GM12878 (cell line): ENCODE measurements at regions not wholly inside any gene's neighbourhood (a gene's known extent, or its start where the extent isn't known, plus 50 kb on each side); places are given as distances from the start of the nearest gene placed in this dataset.

Source experiments
- CBFB ChIP-seq: IDR thresholded peaks from 2 replicates; pipeline ENCODE4 v1.6.1; 2016; ENCODE audit warnings: antibody characterized with exemption, low read depth
- ESRRA ChIP-seq: IDR thresholded peaks from 2 replicates; pipeline ENCODE4 v1.6.1; 2012; ENCODE audit warnings: mild to moderate bottlenecking, low read length, improper control_type of control experiment
- HDAC2 ChIP-seq: fragments of 200-600 bp; sonication (generic); IDR thresholded peaks from 2 replicates; pipeline ENCODE4 v1.6.1; 2017
- MXI1 ChIP-seq: fragments of 150-350 bp; IDR thresholded peaks from 2 replicates; pipeline ENCODE4 v1.6.1; 2011; ENCODE audit warnings: low read depth, mild to moderate bottlenecking, inconsistent platforms, low read length, improper control_type of control experiment
- MYB ChIP-seq: fragments of 150-350 bp; IDR thresholded peaks from 2 replicates; pipeline ENCODE4 v1.6.1; 2014; ENCODE audit warnings: mild to moderate bottlenecking, low read depth, low read length, borderline replicate concordance
- NFYB ChIP-seq: IDR thresholded peaks from 2 replicates; pipeline ENCODE4 v1.6.1; 2011; ENCODE audit warnings: low read depth, mild to moderate bottlenecking, low read length, improper control_type of control experiment, moderate library complexity; ENCODE audit not compliant: insufficient read depth
- NR2F1 ChIP-seq: fragments of 450-650 bp; conservative IDR thresholded peaks from 2 replicates; pipeline ENCODE4 v1.6.1; 2017; ENCODE audit warnings: mild to moderate bottlenecking
- POLR2AphosphoS2 ChIP-seq: IDR thresholded peaks from 2 replicates; pipeline ENCODE4 v1.6.1; 2011; ENCODE audit warnings: low read depth, mild to moderate bottlenecking, low read length, improper control_type of control experiment, moderate library complexity
- SUZ12 ChIP-seq: fragments of 200-600 bp; sonication (generic); IDR thresholded peaks from one replicate; pipeline ENCODE4 v1.6.1; 2018; ENCODE audit warnings: antibody characterized with exemption, mild to moderate bottlenecking; ENCODE audit not compliant: unreplicated experiment
- YBX1 ChIP-seq: fragments of 450-650 bp; IDR thresholded peaks from 2 replicates; pipeline ENCODE4 v1.6.1; 2016; ENCODE audit warnings: antibody characterized with exemption
- ZNF622 ChIP-seq: fragments of 450-650 bp; IDR thresholded peaks from 2 replicates; pipeline ENCODE4 v1.6.1; 2017; ENCODE audit warnings: mild to moderate bottlenecking, inconsistent platforms
- ZSCAN29 ChIP-seq: fragments of 450-650 bp; IDR thresholded peaks from 2 replicates; pipeline ENCODE4 v1.6.1; 2017; ENCODE audit warnings: mild to moderate bottlenecking, moderate library complexity
- TF ChIP-seq, protein P1 (sequence below): IDR thresholded peaks from 2 replicates; pipeline ENCODE4 v1.6.1; 2011; ENCODE audit warnings: borderline replicate concordance, low read depth, mild to moderate bottlenecking, moderate library complexity, mixed read lengths, low read length; ENCODE audit not compliant: insufficient read depth; ENCODE audit errors: extremely low read length
- TF ChIP-seq, protein P2 (sequence below): fragments of 450-650 bp; IDR thresholded peaks from 2 replicates; pipeline ENCODE4 v1.6.1; 2014; ENCODE audit warnings: mild to moderate bottlenecking

DNA sequence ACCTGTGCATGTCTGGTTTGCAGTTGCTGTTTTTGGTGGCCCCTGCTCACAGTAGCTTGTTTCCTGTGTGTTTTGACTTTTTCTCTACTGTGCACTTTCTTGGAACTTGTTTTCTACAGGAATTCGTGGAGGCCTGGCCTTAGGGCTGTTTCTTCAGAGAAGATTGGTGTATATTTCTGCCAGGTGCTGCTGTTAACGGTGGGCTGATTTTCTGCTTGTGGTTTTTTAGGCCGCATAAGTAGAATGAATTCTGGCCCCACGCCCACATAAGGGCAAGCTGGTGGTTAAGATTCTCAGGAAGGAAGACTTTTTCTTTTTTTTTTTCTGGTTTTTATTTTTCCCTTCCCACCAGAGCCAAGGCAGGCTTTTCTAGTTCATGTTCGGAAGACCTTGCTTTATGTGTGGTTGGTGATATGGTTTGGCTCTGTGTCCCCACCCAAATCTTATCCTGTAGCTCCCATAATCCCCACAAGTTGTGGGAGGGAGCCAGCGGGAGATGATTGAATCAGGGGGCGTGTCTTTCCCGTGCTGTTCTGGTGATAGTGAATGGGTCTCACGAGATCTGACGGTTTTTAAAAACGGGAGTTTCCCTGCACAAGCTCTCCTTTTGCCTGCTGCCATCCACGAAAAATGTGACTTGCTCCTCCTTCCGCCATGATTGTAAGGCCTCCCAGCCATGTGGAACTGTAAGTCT is 71.5 kb upstream of the DISP3 start (continued):
- TF ChIP-seq NR2F1 (peak; percentile 25; the same call in 1 of the 2 replicates), ZSCAN29 (no peak), YBX1 (no peak), MXI1 (no peak), SUZ12 (no peak), NFYB (no peak), HDAC2 (no peak), ZNF622 (no peak), CBFB (0 out of 2 replicates have a peak, but pooled peaks have one; percentile 21), POLR2AphosphoS2 (no peak), ESRRA (no peak), MYB (no peak)
- TF ChIP-seq, protein P1, sequence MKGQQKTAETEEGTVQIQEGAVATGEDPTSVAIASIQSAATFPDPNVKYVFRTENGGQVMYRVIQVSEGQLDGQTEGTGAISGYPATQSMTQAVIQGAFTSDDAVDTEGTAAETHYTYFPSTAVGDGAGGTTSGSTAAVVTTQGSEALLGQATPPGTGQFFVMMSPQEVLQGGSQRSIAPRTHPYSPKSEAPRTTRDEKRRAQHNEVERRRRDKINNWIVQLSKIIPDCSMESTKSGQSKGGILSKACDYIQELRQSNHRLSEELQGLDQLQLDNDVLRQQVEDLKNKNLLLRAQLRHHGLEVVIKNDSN, result no peak
- TF ChIP-seq, protein P2, sequence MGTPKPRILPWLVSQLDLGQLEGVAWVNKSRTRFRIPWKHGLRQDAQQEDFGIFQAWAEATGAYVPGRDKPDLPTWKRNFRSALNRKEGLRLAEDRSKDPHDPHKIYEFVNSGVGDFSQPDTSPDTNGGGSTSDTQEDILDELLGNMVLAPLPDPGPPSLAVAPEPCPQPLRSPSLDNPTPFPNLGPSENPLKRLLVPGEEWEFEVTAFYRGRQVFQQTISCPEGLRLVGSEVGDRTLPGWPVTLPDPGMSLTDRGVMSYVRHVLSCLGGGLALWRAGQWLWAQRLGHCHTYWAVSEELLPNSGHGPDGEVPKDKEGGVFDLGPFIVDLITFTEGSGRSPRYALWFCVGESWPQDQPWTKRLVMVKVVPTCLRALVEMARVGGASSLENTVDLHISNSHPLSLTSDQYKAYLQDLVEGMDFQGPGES, result no peak
